ENCODE measurements at regions not wholly inside any gene's neighbourhood (a gene's known extent, or its start where the extent isn't known, plus 50 kb on each side); places are given as distances from the start of the nearest gene placed in this dataset.
"Not testable (repeated sequence)": the region's sequence is repeated elsewhere in the genome, so short reads cannot be mapped to it uniquely, and the experiment has no call there.

GRCh38 chr18:73613706-73614340, 533.8 kb downstream of the FBXO15 start:
- DNase-seq = no peak

DNA sequence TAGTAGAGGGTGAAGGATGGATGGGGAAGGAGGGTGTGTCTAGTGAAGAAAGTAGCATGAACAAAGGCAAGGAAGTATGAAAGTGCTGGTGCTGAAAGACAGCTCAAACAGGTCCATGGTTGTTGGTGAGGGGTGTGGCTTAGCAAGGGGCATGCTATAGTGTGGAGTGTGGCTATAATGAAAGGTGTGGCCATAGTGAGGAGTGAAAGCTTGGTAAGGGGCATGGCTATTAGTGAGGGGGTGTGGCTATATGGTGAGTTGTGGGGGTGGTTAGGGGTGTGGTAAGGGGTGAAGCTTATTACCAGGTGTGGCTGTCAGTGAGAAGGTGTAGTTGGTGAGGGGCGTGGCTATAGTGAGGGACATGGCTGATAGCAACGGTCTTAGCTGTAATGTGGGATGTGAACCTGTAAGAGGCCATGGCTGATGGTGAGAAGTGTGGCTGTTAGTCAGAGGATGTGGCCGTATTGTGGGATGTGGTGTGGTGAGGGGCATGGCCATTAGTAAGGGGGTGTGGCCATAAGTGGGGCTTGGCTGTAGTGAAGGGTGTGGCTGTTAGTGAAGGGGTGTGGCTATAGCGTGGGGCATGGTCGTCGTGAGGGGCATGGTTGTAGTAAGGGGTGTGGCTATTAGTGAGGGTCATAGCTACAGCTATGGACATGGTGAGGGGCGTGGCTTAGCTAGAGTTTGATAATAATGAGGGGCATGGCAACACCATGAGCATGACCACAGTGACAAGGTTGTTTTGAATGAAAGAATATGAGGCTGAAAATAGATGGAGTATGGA, 549.6 kb downstream of the FBXO15 start:
- no peak for DNase-seq

- no peak for DNase-seq
Measured at GRCh38 chr18:73594749-73595148, 552.9 kb downstream of the FBXO15 start.

- DNase-seq = no peak
Measured at GRCh38 chr18:73593207-73593606, 554.4 kb downstream of the FBXO15 start.

GRCh38 chr18:73590950-73591349, 556.7 kb downstream of the FBXO15 start:
- DNase-seq = no peak

- DNase-seq = no peak
Measured at GRCh38 chr18:73579698-73580097, 567.9 kb downstream of the FBXO15 start.

- DNase-seq = no peak
Measured at GRCh38 chr18:73577365-73577764, 570.3 kb downstream of the FBXO15 start.

DNA sequence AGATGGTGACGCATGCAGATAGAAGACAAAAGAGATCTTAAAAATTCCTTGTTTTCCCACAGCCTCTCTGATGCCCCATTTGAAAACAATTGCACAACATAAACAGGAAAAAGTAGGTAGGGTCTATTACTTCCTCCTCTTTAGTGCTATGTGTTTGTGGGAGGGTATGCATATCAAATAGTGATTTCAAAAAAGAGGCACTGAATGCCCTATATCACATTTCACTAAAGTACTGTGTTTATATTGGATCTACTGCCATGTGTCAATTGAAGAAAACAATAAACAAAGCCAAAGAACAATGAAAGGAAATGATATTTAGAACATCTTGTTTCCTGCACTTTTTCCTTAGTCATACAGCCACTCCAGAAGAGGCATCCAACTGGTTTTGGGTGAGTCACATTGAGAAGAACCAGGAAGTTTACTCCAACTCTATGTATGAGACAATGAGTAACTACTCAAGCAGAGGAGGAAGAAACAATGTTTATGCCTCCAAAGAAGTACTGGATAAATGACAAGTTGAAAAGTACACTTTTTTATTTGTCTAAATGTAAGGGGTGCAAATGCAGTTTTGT, 583.6 kb downstream of the FBXO15 start:
- no peak for DNase-seq

- DNase-seq = no peak
Measured at GRCh38 chr18:73563345-73563744, 584.3 kb downstream of the FBXO15 start.

DNA sequence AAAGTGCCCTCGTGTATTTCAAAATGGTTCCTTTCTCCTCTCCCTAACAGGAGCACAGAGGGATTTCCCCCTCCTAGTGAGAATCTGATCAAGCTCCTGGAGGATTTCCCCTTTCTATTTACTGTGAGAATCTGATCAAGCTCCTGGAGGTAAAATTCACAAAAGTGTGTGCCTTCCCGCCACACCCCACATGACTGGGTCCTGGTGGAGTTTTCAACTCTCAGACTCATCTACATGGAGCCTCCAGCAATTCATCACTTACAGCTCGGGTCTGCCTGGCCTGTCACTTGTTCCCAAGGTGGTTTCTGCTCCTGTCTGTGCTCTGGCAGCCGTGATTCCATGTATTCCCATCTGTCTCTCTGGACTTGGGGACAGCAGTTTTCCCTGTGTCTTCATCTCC, 590.7 kb downstream of the FBXO15 start:
- no peak for DNase-seq

DNA sequence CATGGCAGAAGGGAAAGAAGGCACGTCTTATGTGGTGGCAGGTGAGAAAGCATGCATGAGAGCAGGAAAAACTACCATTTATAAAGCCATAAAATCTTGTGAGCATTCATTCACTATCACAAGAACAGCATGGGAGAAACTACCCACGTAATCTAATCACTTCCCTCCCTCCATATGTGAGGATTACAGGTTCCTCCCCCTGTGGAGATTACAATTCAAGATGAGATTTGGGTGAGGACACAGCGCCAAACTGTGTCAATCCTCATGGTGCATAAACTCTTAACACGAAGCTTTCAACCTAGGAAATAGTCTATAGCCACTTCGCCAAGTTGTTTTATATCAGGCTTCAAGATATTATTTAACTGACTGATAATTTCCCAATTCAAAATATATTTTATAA, 595.5 kb downstream of the FBXO15 start:
- no peak for DNase-seq

DNA sequence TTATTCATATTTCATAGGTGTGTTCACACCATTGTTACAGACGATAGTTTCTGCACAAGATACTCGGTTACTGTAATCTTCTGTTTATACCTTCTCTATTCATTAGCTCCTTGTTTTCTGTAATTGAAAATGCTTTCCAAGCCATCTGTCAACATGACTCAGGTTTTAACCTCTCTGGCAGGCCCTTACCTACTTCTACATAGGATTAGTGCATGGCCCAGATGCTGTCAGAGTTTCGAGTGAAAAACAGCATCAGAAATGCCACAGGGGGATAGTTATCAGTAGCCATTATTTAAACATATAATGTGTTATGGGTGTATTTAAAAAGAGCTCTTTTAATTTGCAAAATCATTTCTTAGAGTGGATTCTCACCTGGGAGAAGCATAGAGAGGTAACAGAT, 596.4 kb downstream of the FBXO15 start:
- no peak for DNase-seq

- no peak for DNase-seq
Measured at GRCh38 chr18:73549236-73549635, 598.4 kb downstream of the FBXO15 start.

DNA sequence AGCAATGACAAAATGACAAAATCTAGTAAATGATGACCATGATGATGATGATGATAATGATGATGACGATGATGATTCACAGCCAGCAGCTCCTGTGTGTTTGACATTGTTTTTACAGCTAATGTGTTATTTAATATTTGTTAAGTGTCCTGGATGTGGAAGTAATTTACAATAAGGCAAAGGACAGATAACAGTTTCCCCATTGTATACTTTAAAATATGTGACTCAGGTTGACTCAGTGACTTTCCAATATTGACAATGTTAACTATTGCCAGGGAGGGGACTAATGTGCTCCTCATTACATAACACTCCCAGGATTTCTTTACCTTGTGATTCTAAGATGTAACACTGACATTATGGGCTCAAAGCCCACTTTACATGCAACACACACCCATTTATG, 602.2 kb downstream of the FBXO15 start:
- DNase-seq = no peak

- no peak for DNase-seq
Measured at GRCh38 chr18:73544617-73545016, 603.0 kb downstream of the FBXO15 start.

GRCh38 chr18:73544032-73544431, 603.6 kb downstream of the FBXO15 start:
- DNase-seq = no peak

DNA sequence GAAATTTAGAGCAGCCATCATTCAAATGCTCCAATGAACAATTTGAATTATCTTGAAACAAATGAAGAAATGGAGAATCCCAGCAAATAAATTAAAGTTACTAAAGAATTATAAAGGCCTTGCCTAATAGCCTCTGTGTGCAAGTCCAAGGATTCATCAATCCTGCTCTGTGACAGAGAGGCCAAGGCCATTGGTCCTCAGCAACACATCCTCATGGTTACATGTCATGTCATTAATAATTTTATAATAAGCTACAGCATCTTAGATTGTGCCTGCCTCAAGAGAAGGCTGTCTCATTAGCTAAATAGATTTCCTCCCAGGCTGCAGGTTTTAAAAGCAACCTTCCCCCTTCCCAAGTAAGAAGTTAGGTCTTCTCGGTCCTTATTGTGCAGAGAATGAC, 611.6 kb downstream of the FBXO15 start:
- no peak for DNase-seq

DNA sequence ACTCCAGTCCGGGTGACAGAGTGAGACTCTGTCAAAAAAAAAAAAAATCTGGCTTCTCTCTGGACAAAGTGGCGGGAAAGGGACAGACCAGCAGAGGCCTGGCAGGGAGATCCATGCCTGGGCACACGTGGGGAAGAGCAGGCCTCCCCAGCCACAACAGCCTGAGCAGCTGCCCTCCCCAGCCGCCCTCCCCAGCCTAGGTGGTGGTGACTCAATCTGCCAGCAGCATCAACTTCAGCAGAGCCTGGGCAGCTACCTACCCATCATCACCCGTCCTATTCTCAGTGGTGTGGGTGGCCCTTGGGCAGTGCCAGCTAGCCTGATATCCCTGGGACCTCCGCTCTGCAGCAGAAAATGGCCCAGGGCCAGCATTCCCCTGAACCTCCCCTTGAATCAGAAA, 612.4 kb downstream of the FBXO15 start:
- DNase-seq = no peak

- no peak for DNase-seq
Measured at GRCh38 chr18:73531601-73532000, 616.0 kb downstream of the FBXO15 start.

GRCh38 chr18:73528066-73528465, 619.6 kb downstream of the FBXO15 start:
- no peak for DNase-seq

DNA sequence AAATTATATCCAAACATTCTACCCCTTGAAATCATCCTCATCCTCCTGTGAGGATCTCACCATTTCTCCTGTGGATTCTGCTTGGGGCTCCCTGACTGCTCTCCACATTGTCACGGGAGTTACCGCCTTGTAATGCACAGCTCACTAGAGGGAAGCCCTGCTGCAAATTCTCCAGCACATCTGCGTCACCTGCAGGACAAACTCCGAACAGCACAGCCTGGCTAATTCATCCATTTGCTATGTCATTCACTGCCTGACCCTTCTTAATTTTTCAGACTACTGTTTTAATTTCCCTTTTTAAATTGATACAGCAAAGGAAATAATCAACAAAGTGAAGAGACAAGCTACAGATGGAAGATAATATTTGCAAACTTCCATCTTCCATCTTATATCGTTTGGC, 627.4 kb downstream of the FBXO15 start:
- DNase-seq = no peak

GRCh38 chr18:73516056-73516455, 631.6 kb downstream of the FBXO15 start:
- DNase-seq = not testable (repeated sequence)

DNA sequence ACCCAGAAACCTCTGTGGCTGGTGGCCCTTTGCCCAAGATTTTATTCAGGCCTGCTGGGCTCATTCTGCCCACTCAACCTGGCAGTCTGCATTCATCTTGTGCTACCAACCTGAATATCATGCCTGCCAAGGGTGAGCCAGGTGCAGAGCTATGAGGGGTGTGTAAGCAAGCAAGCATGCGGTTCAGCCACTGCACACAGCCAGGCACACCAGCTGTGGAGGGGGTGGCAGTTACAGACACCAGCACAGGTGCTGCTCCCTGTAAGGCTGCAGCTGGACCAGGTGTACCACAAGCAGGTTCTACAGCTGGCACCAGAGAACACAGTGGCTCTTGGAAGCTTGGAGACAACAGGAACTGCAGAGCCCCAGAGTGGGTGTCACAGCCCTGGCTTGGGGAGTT, 633.2 kb downstream of the FBXO15 start:
- DNase-seq = no peak

- no peak for DNase-seq
Measured at GRCh38 chr18:73511771-73512503, 635.7 kb downstream of the FBXO15 start.

Measured in femur (tissue), 1 donor.